GM18505 (cell line): ENCODE measurements at regions not wholly inside any gene's neighbourhood (a gene's known extent, or its start where the extent isn't known, plus 50 kb on each side); places are given as distances from the start of the nearest gene placed in this dataset.

ENCODE experiments used
- ATAC-seq: cut with Tn5 transposase; IDR thresholded peaks from one replicate; pipeline ENCODE4 v1.9.1; 2021; ENCODE audit not compliant: unreplicated experiment
- POLR2A ChIP-seq: IDR thresholded peaks from 4 replicates; pipeline ENCODE4 v1.6.1; 2011; ENCODE audit warnings: borderline replicate concordance; ENCODE audit not compliant: insufficient read depth, insufficient read length; ENCODE audit errors: extremely low read depth

DNA sequence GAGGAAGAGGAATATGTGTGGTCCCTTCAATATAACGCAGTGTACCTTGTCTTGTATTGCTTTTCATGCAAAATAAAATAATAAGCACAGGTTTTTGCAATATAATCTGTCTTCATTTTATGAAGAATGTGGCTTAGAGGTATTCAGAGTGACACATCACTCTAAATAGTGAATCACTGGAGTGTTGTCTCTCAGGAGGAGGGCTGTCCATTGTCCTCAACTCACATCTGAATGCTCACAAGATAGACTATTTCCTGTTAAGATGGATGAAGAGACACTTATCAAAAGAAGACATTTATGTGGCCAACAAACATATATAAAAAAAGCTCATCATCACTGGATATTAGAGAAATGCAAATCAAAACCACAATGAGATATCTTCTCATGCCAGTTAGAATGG is 1147.5 kb upstream of the C9orf72 start:
- ATAC-seq: no peak
- TF ChIP-seq POLR2A: no peak

GRCh38 chr9:28730111-28730510 is 1156.8 kb upstream of the C9orf72 start:
- no peak for TF ChIP-seq POLR2A
- ATAC-seq: no peak

DNA sequence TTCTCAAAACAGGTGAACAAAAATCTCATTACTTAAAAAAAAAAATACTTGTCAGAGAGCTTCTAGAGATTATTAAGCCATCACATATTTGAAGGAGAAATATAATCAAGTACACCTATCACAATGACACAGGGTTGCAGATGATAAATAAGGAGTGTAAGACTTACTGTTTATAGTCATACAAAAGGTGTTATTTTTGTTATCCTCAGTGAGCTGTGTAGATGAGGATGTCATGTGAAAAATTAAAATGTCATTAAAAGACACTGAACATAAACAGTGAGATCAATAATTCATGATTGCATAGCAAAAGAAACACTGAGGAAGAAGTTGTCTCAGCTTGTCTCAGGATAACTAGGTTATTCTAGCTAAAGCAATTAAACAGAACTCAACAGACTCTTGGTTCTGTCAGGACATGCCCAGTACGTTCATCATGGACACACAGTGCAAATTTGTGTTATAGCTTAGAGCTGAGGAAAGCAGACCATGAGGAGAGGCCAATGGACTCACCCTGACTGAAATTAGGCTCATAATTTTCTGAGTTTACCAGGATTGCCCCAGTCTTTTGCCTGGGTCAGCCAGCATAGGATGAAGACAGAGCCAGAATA is 1162.6 kb upstream of the C9orf72 start:
- TF ChIP-seq POLR2A: no peak
- no peak for ATAC-seq

GRCh38 chr9:28741459-28741858 is 1168.2 kb upstream of the C9orf72 start:
- no peak for TF ChIP-seq POLR2A
- no peak for ATAC-seq

DNA sequence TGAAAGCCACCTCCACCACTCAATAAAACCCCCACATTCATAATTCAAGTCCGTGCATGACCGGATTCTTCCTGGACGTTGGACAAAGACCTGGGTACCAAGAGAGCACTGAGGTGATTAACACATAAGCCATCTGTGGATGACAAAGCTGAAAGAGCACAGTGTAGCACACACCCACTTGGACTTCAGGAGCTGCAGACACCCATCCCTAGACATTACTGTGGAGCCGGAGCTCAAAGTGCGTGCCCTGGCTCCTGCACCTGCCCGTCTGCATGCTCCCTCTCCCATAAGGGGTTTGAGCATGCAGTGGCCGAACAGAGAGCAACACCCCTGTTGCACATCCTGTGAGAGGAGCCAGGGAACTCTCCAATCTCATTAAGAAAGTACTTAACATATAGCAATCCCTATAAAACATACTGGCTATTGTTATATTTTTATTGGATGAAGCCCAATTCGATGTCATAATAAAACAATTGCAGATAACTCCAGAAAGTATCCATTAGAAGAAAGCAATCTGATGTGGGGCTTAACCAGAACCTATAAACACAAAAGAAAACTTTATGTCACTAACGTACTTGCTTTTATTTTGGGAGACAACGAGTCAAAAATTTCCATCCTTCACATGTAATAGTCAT is 1174.2 kb upstream of the C9orf72 start:
- ATAC-seq: no peak
- no peak for TF ChIP-seq POLR2A

- no peak for TF ChIP-seq POLR2A
These were observed 1176.9 kb upstream of the C9orf72 start for GRCh38 chr9:28750136-28750535.

GRCh38 chr9:28758341-28758740 is 1185.1 kb upstream of the C9orf72 start:
- ATAC-seq: no peak
- TF ChIP-seq POLR2A: no peak

More at GRCh38 chr9:28750136-28750535, 1176.9 kb upstream of the C9orf72 start:
- ATAC-seq: no peak

DNA sequence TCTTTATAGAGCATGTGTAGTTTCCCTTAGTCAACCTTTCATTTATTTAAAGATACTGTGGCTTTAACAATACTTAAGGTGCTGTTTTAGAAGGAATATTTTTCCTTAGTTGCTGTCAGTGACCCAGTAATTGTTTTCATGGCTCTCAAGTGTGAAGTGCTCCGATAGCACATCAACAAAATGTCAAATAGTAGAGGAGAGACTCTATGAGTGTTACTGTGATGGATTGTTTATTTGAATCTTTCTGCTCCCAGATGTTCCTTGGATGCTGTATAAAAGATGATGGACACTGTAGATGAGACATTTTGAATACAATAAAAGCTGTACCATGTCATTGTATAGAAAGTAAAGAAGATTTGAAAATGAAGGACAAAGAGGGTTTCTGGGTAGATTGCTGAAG is 1185.7 kb upstream of the C9orf72 start:
- no peak for TF ChIP-seq POLR2A
- ATAC-seq: no peak

GRCh38 chr9:28762167-28762566 is 1188.9 kb upstream of the C9orf72 start:
- ATAC-seq: no peak

GRCh38 chr9:28764532-28764931 is 1191.3 kb upstream of the C9orf72 start:
- ATAC-seq: no peak
- TF ChIP-seq POLR2A: no peak

More at GRCh38 chr9:28762167-28762566, 1188.9 kb upstream of the C9orf72 start:
- no peak for TF ChIP-seq POLR2A

- no peak for TF ChIP-seq POLR2A
- no peak for ATAC-seq
These were observed 1196.9 kb upstream of the C9orf72 start for GRCh38 chr9:28770226-28770625.

DNA sequence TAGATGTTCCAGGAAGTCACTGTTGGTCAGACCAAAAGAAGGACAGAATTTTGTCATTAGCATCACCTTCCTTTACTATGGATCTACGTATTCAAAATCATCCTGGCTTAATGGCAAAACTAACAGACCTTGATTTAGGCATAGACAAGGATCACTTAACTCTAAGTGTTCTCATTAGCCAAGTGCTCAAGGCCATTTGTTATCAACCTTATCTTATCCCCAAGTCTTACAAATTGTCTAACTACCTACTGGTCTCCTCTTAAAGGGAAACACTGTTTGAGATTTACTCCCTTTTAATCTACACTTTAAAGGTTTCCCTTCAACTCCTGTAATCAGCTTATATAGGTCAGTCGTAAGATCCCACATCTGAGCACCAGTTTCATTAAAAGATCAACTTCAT is 1197.5 kb upstream of the C9orf72 start:
- no peak for ATAC-seq
- no peak for TF ChIP-seq POLR2A

DNA sequence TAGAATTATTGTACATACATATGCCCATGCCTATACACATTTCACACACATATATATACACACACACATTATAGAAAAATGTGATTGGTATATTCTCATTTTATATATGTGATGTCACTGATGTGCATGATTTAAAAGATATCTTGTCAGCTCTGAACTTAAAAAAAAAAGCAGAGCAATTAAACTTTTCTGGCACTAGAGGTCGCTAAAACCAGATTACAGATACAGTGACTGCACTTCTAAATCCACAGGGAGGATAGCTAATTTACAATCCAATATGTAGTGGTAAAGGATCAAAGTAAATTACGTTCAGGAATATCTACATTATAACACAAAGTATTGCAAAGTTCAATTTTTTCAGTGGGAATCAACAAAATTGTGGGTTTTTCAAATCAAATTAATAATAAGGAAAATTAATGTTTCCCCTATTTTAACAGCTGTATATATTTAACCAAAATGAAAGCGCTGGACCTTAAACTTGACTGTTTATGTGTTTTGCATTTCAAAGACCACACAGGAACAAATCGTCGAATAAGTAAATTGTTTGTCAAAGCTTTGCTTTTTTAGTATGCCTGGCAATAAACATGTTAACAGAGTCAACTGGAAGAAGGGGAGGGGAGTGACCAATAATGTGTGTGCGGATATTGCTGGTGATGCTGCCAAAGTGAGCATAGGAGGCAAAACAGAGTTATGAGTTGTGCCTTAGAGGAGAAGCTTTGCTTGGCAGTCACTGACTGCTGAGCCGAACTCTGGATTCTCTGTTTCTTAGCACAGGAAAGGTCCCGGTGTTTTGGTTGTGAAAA is 1201.4 kb upstream of the C9orf72 start:
- TF ChIP-seq POLR2A: no peak
- ATAC-seq: no peak

GRCh38 chr9:28779243-28779642 is 1206.0 kb upstream of the C9orf72 start:
- TF ChIP-seq POLR2A: no peak
- ATAC-seq: no peak
